H9 (cell line): ENCODE measurements at regions not wholly inside any gene's neighbourhood (a gene's known extent, or its start where the extent isn't known, plus 50 kb on each side); places are given as distances from the start of the nearest gene placed in this dataset.

ENCODE experiments used
- DNase-seq: peaks from one replicate; pipeline ENCODE4 v3.0.0-alpha.2; 2017
- H2AFZ ChIP-seq: one replicate; pipeline ENCODE4 v1.6.1; 2013; ENCODE audit warnings: mild to moderate bottlenecking, low read length, control low read depth, moderate library complexity
- H2AK5ac ChIP-seq: 2 replicates; pipeline ENCODE4 v1.6.1; 2013; ENCODE audit warnings: low read length, control low read depth, mixed read lengths; ENCODE audit not compliant: insufficient read length
- H2BK120ac ChIP-seq: one replicate; pipeline ENCODE4 v1.6.1; 2013; ENCODE audit warnings: low read depth, mild to moderate bottlenecking, low read length, control low read depth, inconsistent platforms; ENCODE audit not compliant: poor library complexity, severe bottlenecking
- H2BK12ac ChIP-seq: 2 replicates; pipeline ENCODE4 v1.6.1; 2013; ENCODE audit warnings: low read length, control low read depth, mixed read lengths, low read depth; ENCODE audit not compliant: insufficient read length
- H2BK15ac ChIP-seq: 2 replicates; pipeline ENCODE4 v1.6.1; 2013; ENCODE audit warnings: low read depth, low read length, control low read depth
- H2BK20ac ChIP-seq: one replicate; pipeline ENCODE4 v1.6.1; 2013; ENCODE audit warnings: low read depth, mild to moderate bottlenecking, low read length, control low read depth, inconsistent platforms; ENCODE audit not compliant: poor library complexity, severe bottlenecking
- H2BK5ac ChIP-seq: 2 replicates; pipeline ENCODE4 v1.6.1; 2013; ENCODE audit warnings: low read length, control low read depth, mixed read lengths; ENCODE audit not compliant: insufficient read length
- H3K14ac ChIP-seq: 2 replicates; pipeline ENCODE4 v1.6.1; 2013; ENCODE audit warnings: low read length, control low read depth; ENCODE audit not compliant: insufficient read depth
- H3K18ac ChIP-seq: 2 replicates; pipeline ENCODE4 v1.6.1; 2013; ENCODE audit warnings: low read depth, mild to moderate bottlenecking, mixed read lengths, low read length, control low read depth; ENCODE audit not compliant: insufficient read length
- H3K23ac ChIP-seq: 2 replicates; pipeline ENCODE4 v1.6.1; 2013; ENCODE audit warnings: low read length, control low read depth, mixed read lengths, low read depth; ENCODE audit not compliant: insufficient read length
- H3K23me2 ChIP-seq: 2 replicates; pipeline ENCODE4 v1.6.1; 2013; ENCODE audit warnings: low read depth, mild to moderate bottlenecking, mixed read lengths, low read length, control low read depth; ENCODE audit not compliant: insufficient read length, poor library complexity, severe bottlenecking
- H3K27ac ChIP-seq: 2 replicates; pipeline ENCODE4 v1.5.1; 2013; ENCODE audit warnings: low read length, control low read depth, mixed read lengths, low read depth; ENCODE audit not compliant: insufficient read length
- H3K27me3 ChIP-seq: 2 replicates; pipeline ENCODE4 v1.6.1; 2013; ENCODE audit warnings: low read length, control low read depth, inconsistent platforms; ENCODE audit not compliant: insufficient read depth
- H3K4ac ChIP-seq: 2 replicates; pipeline ENCODE4 v1.6.1; 2013; ENCODE audit warnings: low read depth, mild to moderate bottlenecking, control low read depth, inconsistent platforms, low read length, moderate library complexity
- H3K4me1 ChIP-seq: 2 replicates; pipeline ENCODE4 v1.6.1; 2013; ENCODE audit warnings: low read length, control low read depth, inconsistent platforms; ENCODE audit not compliant: insufficient read depth
- H3K4me2 ChIP-seq: 2 replicates; pipeline ENCODE4 v1.6.1; 2013; ENCODE audit warnings: low read length, control low read depth, mixed read lengths; ENCODE audit not compliant: insufficient read length, insufficient read depth
- H3K56ac ChIP-seq: 2 replicates; pipeline ENCODE4 v1.6.1; 2013; ENCODE audit warnings: low read depth, mild to moderate bottlenecking, mixed read lengths, low read length, control low read depth; ENCODE audit not compliant: insufficient read length
- H3K79me1 ChIP-seq: 2 replicates; pipeline ENCODE4 v1.6.1; 2013; ENCODE audit warnings: low read depth, mild to moderate bottlenecking, moderate library complexity, low read length, control low read depth, inconsistent platforms; ENCODE audit not compliant: insufficient read depth, poor library complexity, severe bottlenecking
- H3K79me2 ChIP-seq: 2 replicates; pipeline ENCODE4 v1.6.1; 2013; ENCODE audit warnings: low read length, control low read depth, inconsistent platforms; ENCODE audit not compliant: insufficient read depth
- H3K9ac ChIP-seq: 2 replicates; pipeline ENCODE4 v1.6.1; 2013; ENCODE audit warnings: low read length, control low read depth, mixed read lengths; ENCODE audit not compliant: insufficient read length; ENCODE audit errors: extremely low read depth
- H3K9me3 ChIP-seq: one replicate; pipeline ENCODE4 v1.6.1; 2013; ENCODE audit warnings: low read depth, low read length, inconsistent platforms; ENCODE audit not compliant: control insufficient read depth
- H3T11ph ChIP-seq: one replicate; pipeline ENCODE4 v1.6.1; 2013; ENCODE audit warnings: mild to moderate bottlenecking, low read length, control low read depth, inconsistent platforms
- H4K20me1 ChIP-seq: one replicate; pipeline ENCODE4 v1.6.1; 2013; ENCODE audit not compliant: control insufficient read depth, insufficient read length, insufficient read depth
- H4K5ac ChIP-seq: 2 replicates; pipeline ENCODE4 v1.6.1; 2013; ENCODE audit warnings: low read depth, mild to moderate bottlenecking, mixed read lengths, low read length, control low read depth; ENCODE audit not compliant: insufficient read length
- H4K8ac ChIP-seq: replicated peaks from 2 replicates; pipeline ENCODE4 v1.6.1; 2013; ENCODE audit warnings: low read length, control low read depth, mixed read lengths, low read depth; ENCODE audit not compliant: insufficient read length
- H4K91ac ChIP-seq: 2 replicates; pipeline ENCODE4 v1.6.1; 2013; ENCODE audit warnings: low read depth, mild to moderate bottlenecking, moderate library complexity, mixed read lengths, low read length, control low read depth; ENCODE audit not compliant: insufficient read length
- H3K27ac Mint-ChIP-seq, 3 experiments: 2 replicates in 2 of 3; 3 replicates in 1 of 3; pipeline ENCODE4 v1.8.0; 2020 to 2021; ENCODE audit warnings: mixed read lengths in 3 of 3, mild to moderate bottlenecking in 1 of 3, moderate library complexity in 1 of 3
- H3K27me3 Mint-ChIP-seq: 2 replicates; pipeline ENCODE4 v1.8.0; 2021; ENCODE audit warnings: low read depth, mild to moderate bottlenecking, moderate library complexity, mixed read lengths
- H3K36me3 Mint-ChIP-seq, 3 experiments: 2 replicates in 2 of 3; 3 replicates in 1 of 3; pipeline ENCODE4 v1.8.0; 2020 to 2021; ENCODE audit warnings: low read depth in 3 of 3, mixed read lengths in 3 of 3; ENCODE audit not compliant: insufficient read depth in 1 of 3
- H3K4me1 Mint-ChIP-seq, 2 experiments: 2 replicates each; pipeline ENCODE4 v1.8.0; 2020; ENCODE audit warnings: mixed read lengths in 2 of 2
- H3K4me3 Mint-ChIP-seq, 2 experiments: 2 replicates in 1 of 2; 3 replicates in 1 of 2; pipeline ENCODE4 v1.8.0; 2020 to 2021; ENCODE audit warnings: mild to moderate bottlenecking in 2 of 2, mixed read lengths in 2 of 2, moderate library complexity in 1 of 2
- H3K9me3 Mint-ChIP-seq, 2 experiments: 2 replicates in 1 of 2; 3 replicates in 1 of 2; pipeline ENCODE4 v1.8.0; 2020; ENCODE audit warnings: mild to moderate bottlenecking in 2 of 2, mixed read lengths in 2 of 2, moderate library complexity in 1 of 2
- WGBS: extraction: QIAGEN DNeasy Blood & Tissue Kit; methylation state at CpG from one replicate; pipeline ENCODE4 v1.1.7; 2013; ENCODE audit warnings: missing lambda C conversion rate, low lambda C conversion rate, mixed read lengths; ENCODE audit not compliant: insufficient read length; ENCODE audit errors: extremely low coverage; 5-methylcytosine and 5-hydroxymethylcytosine counted together
- TF ChIP-seq, protein P1 (sequence below): fragments of 200-600 bp; sonication (generic); conservative IDR thresholded peaks from 3 replicates; pipeline ENCODE4 v1.8.0; 2021; ENCODE audit warnings: antibody characterized with exemption, mild to moderate bottlenecking

DNA sequence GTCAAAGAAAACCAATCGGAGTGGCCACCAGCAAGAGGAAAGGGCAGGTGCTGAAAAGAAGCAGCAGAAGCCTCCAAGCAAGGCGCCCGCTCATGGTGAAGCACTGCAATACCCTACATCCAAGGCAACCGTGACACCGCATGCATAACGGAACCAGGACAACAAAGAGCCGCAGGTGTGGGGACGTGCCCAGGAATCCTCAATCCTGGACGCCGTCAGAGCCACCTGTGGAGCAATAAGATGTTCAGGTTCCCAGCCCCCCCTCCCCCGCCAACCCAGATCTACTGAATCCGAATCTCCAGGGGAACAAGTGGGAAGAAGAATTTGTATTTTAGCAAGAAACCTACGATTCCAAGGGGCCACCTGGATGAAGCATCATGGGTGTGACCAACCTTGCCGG, 70.8 kb downstream of the SHANK2 start:
- Histone ChIP-seq H3K9me3 (no peaks in the 10 kb centered on the region), H4K8ac (no peak overlapping the region), H4K91ac (no peak overlapping the region), H3K4me1 (peaks cover 2% of the 10 kb centered on the region; the same call in 1 of the 2 replicates), H3K79me2 (peaks cover 2% of the 10 kb centered on the region; the same call in 1 of the 2 replicates), H3K9ac (no peak overlapping the region), H2AFZ (no peak overlapping the region), H2BK120ac (no peak overlapping the region), H2AK5ac (no peak overlapping the region), H2BK12ac (no peak overlapping the region), H3K23me2 (no peaks in the 10 kb centered on the region), H3T11ph (no peak overlapping the region), H3K23ac (no peak overlapping the region), H3K18ac (no peak overlapping the region), H3K56ac (no peak overlapping the region), H4K20me1 (no peaks in the 10 kb centered on the region), H2BK5ac (no peak overlapping the region), H3K27ac (no peak overlapping the region), H3K14ac (no peak overlapping the region), H4K5ac (no peak overlapping the region), H2BK15ac (no peak overlapping the region), H3K27me3 (no peaks in the 10 kb centered on the region), H2BK20ac (no peak overlapping the region), H3K79me1 (no peaks in the 10 kb centered on the region), H3K4ac (no peak overlapping the region), H3K4me2 (no peak overlapping the region)
- DNase-seq: peak; percentile 36
- H3K36me3 Mint-ChIP-seq: peaks cover 11 to 21% (median 12%) of the 10 kb centered on the region in 3 experiments
- H3K4me3 Mint-ChIP-seq: no peak overlapping the region
- no peaks in the 10 kb centered on the region for H3K27me3 Mint-ChIP-seq
- peaks cover 15 to 22% of the 10 kb centered on the region in 2 experiments for H3K9me3 Mint-ChIP-seq
- H3K4me1 Mint-ChIP-seq: peaks cover 21 to 28% of the 10 kb centered on the region in 2 experiments
- no CpG with 5 or more reads among the region's 14 CpGs for WGBS
- no peak overlapping the region for H3K27ac Mint-ChIP-seq
- TF ChIP-seq, protein P1, sequence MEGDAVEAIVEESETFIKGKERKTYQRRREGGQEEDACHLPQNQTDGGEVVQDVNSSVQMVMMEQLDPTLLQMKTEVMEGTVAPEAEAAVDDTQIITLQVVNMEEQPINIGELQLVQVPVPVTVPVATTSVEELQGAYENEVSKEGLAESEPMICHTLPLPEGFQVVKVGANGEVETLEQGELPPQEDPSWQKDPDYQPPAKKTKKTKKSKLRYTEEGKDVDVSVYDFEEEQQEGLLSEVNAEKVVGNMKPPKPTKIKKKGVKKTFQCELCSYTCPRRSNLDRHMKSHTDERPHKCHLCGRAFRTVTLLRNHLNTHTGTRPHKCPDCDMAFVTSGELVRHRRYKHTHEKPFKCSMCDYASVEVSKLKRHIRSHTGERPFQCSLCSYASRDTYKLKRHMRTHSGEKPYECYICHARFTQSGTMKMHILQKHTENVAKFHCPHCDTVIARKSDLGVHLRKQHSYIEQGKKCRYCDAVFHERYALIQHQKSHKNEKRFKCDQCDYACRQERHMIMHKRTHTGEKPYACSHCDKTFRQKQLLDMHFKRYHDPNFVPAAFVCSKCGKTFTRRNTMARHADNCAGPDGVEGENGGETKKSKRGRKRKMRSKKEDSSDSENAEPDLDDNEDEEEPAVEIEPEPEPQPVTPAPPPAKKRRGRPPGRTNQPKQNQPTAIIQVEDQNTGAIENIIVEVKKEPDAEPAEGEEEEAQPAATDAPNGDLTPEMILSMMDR: no peak
